ENCODE measurements at regions not wholly inside any gene's neighbourhood (a gene's known extent, or its start where the extent isn't known, plus 50 kb on each side); places are given as distances from the start of the nearest gene placed in this dataset.

DNA sequence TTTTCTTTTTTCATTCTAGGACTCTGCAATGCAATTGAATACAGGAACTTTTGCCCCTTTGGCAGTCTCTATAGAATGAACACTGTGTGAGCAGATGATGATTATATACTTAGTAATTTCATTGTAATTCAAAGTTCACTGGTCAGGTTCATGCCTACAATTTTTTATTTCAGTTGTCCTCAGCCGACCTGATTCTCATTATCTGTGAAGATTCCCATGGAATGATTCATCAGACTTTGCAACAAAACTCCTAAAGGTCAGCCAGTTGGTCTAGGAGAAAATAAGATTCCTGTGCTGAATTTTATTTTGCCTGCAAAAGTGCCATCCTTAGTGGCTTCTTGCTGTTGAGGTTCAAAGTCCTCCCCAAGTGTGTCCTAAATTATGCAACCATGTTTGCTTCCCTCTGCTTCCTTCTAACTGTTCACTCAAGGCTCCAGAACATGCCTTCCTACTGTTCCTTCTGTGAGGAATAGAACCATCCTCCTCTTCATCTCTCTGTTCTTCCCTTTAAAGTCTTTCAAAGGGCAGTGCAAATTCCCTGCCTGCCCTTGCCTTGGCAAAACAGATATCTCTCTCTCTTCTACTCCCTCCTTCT is 194.2 kb upstream of the CNR1 start:
- Mint-ChIP-seq H3K4me1 (ENCODE audit: low read depth) (no peaks in the 10 kb centered on the region), H3K36me3 (ENCODE audit: insufficient read depth) (no peaks in the 10 kb centered on the region), H3K27me3 (no peaks in the 10 kb centered on the region), H3K4me3 (ENCODE audit: low read depth) (no peak overlapping the region), H3K9me3 (ENCODE audit: low read depth) (peaks cover under 1% of the 10 kb centered on the region), H3K27ac (no peak overlapping the region)
- DNase-seq (ENCODE audit: low spot score, unreplicated experiment): no peak
- TF ChIP-seq, protein P1, sequence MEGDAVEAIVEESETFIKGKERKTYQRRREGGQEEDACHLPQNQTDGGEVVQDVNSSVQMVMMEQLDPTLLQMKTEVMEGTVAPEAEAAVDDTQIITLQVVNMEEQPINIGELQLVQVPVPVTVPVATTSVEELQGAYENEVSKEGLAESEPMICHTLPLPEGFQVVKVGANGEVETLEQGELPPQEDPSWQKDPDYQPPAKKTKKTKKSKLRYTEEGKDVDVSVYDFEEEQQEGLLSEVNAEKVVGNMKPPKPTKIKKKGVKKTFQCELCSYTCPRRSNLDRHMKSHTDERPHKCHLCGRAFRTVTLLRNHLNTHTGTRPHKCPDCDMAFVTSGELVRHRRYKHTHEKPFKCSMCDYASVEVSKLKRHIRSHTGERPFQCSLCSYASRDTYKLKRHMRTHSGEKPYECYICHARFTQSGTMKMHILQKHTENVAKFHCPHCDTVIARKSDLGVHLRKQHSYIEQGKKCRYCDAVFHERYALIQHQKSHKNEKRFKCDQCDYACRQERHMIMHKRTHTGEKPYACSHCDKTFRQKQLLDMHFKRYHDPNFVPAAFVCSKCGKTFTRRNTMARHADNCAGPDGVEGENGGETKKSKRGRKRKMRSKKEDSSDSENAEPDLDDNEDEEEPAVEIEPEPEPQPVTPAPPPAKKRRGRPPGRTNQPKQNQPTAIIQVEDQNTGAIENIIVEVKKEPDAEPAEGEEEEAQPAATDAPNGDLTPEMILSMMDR (IDR thresholded peaks at IDR 0.05; ENCODE audit: unreplicated experiment): no peak

DNA sequence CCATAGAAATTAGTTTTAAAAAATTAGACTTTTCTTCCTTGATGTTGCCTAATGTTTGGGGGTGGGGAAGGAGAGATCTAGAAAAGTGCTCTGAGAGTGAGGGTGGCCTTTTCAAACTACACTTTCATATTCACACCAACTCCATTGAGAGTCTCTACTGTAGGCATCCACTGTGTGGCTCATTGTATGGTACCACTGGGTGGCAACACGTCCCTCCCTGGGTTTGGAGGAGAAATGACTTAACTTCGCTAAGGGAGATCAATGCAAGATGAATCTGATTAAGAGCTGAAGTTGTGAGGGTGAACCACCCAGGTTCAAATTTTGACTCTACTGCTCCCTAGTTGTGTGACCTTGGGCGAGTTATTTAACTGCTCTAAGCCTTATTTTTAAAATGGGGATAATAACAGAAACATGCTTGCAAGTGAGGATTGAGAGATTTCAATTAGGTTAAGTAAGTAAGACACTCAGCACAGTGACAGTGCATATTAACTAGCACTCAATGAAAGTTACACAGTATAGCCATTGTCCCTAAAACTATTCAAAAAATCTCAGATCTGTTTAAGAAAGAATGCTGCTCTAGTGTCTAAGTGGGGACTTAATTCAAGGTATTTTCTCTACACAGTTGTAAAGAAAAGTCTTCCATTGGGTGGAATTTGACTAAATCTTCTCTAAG is 193.5 kb upstream of the CNR1 start:
- H3K4me3 Mint-ChIP-seq (ENCODE audit: low read depth): no peak overlapping the region
- H3K9me3 Mint-ChIP-seq (ENCODE audit: low read depth): peaks cover 6% of the 10 kb centered on the region
- H3K4me1 Mint-ChIP-seq (ENCODE audit: low read depth): no peaks in the 10 kb centered on the region
- no peak overlapping the region for H3K27ac Mint-ChIP-seq
- no peaks in the 10 kb centered on the region for H3K27me3 Mint-ChIP-seq
- DNase-seq (ENCODE audit: low spot score, unreplicated experiment): no peak
- H3K36me3 Mint-ChIP-seq (ENCODE audit: insufficient read depth): no peaks in the 10 kb centered on the region
- TF ChIP-seq, protein P1 (IDR thresholded peaks at IDR 0.05; ENCODE audit: unreplicated experiment): no peak

DNA sequence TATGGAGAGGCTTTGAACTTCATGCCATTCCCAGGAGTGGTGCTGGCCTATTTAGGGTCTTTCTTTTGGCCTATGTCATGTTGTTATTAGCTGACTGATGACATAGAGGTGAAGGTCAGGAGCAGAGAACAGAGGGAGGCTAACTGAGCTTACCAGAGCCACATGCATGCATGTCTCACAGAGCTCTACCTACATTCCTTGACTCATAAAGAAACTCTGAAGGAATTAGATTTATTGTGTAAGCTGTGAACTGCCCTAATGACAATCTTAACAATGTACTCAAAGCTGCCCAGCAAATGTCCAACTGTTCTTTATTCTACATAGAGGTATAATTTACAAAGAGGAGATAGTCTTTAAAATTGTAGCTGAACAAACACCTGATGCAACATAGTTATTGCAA is 192.7 kb upstream of the CNR1 start:
- Mint-ChIP-seq H3K27me3 (no peaks in the 10 kb centered on the region), H3K36me3 (ENCODE audit: insufficient read depth) (no peaks in the 10 kb centered on the region), H3K4me1 (ENCODE audit: low read depth) (no peaks in the 10 kb centered on the region), H3K27ac (no peak overlapping the region), H3K4me3 (ENCODE audit: low read depth) (no peak overlapping the region), H3K9me3 (ENCODE audit: low read depth) (peaks cover 6% of the 10 kb centered on the region)
- no peak for DNase-seq (ENCODE audit: low spot score, unreplicated experiment)
- TF ChIP-seq, protein P1 (IDR thresholded peaks at IDR 0.05; ENCODE audit: unreplicated experiment): no peak

DNA sequence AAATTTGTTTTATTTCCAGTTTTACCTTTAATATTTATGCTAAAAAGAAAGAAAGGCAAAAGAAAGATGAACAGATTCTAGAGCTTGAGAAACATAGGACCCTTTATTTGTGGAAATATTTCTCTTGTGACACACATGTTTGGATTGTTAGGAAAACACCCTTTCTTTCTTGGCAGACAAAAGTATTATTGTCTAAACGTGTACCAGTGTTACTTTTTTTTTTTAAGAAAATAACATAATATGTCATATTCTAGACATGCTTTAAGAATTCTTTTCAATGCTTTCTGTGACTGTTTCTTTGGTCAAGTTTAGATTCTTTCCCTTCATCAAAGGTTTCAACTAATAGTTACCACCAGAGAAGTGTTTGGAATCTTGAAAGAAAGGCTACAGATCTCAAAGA is 183.4 kb upstream of the CNR1 start:
- Mint-ChIP-seq H3K36me3 (ENCODE audit: insufficient read depth) (no peaks in the 10 kb centered on the region), H3K4me3 (ENCODE audit: low read depth) (no peak overlapping the region), H3K9me3 (ENCODE audit: low read depth) (peaks cover 4% of the 10 kb centered on the region), H3K27ac (no peak overlapping the region), H3K27me3 (no peaks in the 10 kb centered on the region), H3K4me1 (ENCODE audit: low read depth) (no peaks in the 10 kb centered on the region)
- TF ChIP-seq, protein P1 (IDR thresholded peaks at IDR 0.05; ENCODE audit: unreplicated experiment): no peak
- DNase-seq (ENCODE audit: low spot score, unreplicated experiment): no peak

DNA sequence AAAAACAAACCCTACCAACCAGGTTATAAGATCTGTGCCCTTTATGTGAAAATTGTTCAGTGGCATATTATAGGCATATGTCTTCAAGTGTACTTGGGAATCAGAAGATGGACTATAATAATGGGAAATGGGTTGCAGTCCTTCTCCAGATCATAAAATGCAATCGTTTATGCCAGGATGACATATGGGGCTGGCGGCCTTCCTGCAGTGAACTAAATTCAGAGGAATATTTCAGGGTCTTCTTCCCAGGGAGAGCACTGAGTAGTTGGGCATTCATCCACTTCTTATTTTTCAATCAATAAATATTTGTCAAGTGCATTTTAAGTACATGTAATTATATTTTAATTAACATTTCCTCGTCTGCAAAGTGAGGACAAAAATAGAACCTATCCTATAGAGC is 176.2 kb upstream of the CNR1 start:
- no peaks in the 10 kb centered on the region for H3K27me3 Mint-ChIP-seq
- TF ChIP-seq, protein P1 (IDR thresholded peaks at IDR 0.05; ENCODE audit: unreplicated experiment): no peak
- H3K9me3 Mint-ChIP-seq (ENCODE audit: low read depth): peaks cover 4% of the 10 kb centered on the region
- no peak for DNase-seq (ENCODE audit: low spot score, unreplicated experiment)
- H3K4me1 Mint-ChIP-seq (ENCODE audit: low read depth): no peaks in the 10 kb centered on the region
- H3K36me3 Mint-ChIP-seq (ENCODE audit: insufficient read depth): no peaks in the 10 kb centered on the region
- H3K4me3 Mint-ChIP-seq (ENCODE audit: low read depth): no peak overlapping the region
- no peak overlapping the region for H3K27ac Mint-ChIP-seq
